CD4-positive, alpha-beta T cell treated with Interleukin-17A for 4 hours (primary cell): ENCODE measurements at regions not wholly inside any gene's neighbourhood (a gene's known extent, or its start where the extent isn't known, plus 50 kb on each side); places are given as distances from the start of the nearest gene placed in this dataset.
"Not testable (repeated sequence)": the region's sequence is repeated elsewhere in the genome, so short reads cannot be mapped to it uniquely, and the experiment has no call there.

ENCODE experiments used
- DNase-seq: peaks from one replicate; pipeline ENCODE4 v3.0.0-alpha.2; 2020; ENCODE audit warnings: mixed read lengths

DNA sequence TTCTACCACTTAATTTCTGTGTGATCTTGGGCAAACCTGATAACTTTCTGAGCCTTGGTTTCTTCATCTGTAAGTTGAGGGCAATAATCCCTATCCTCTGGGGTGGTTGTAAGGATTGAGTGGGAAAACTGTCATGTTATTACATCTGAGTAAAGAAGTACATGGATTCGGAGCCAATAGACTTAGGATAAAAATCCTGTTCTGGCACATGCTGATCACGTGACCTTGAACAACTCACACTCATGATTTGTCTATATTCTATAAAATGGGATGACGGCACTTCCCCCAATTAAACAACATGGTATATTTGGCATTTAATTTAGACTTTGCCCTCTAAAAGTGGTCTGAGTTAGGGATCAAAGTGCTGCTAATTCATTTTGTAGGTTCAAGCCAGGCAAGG is 315.5 kb downstream of the PLPP3 start:
- DNase-seq: no peak

DNA sequence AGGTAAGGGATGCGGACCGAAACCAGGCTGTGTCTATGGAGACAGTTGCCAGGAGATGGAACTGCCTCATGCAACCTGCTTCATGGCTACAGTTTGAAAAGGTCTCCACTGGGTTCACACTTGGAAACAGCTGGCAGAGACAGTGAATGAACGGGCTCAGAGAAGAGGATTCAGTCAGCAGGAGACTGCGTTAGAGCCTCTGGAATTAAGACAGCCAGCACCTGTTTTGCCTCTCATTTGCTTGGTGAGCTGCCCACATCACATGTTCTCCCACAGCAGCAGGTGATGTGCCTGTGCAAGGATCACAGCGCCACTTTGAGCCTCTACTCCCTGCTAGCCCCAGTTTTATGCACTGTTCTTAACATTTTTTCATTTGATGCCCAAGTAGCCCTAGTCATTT is 321.0 kb downstream of the PLPP3 start:
- DNase-seq: no peak

DNA sequence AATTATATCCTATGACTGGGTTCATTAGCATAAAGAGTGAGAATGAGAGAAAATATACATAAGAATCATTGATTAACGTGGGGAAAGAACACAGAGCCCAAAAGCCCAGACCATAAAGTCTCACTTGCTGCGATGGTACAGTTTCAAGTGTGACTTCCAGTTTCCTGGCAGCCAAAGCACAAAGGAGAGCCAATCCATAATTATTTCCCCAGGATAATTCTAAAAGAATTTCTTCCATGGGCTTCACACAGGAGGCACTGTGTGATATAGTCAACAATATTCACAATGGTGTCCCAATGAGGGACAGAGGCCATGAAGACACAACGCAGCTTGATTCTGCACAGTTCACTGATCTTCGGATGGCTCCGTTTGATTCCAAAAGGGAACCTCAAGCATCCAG is 321.6 kb downstream of the PLPP3 start:
- no peak for DNase-seq

DNA sequence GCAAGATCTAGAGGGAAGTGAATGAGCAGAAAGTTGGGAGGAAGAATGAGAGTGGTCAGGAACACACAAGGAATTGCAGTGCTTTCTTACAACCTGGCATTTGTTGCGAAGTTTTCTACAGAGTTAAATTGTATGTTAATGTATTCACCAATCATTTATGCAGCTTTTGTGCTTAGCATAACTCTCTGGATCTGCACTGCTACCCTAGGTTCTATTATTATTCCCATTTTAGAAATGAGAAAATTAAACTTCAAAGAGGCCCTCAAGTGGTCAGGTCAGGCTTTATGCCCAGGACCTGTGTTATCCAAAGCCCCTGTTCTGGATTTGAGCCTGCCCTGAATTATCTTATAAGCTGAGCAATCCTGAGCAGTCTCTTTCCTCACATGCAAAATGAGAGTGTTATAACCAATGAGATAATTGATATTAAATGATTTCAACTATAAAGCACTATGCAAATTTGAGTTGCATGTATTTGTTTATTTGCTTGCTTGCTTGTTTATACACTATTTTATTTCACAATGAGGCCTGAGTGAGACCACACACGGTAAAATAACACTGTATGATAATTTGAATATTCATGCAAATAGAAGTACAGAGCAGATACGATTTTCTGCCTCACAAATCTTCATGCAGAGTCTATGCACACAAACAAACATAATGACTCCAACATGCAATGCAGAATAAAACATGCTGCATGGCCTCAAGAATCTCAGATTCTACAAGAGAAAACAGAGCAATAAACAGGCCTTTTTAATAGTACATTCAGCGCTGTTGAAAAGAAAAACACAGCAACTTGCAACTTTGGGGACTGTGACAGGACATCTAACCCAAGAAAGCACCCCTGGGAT is 323.0 kb downstream of the PLPP3 start:
- no peak for DNase-seq

DNA sequence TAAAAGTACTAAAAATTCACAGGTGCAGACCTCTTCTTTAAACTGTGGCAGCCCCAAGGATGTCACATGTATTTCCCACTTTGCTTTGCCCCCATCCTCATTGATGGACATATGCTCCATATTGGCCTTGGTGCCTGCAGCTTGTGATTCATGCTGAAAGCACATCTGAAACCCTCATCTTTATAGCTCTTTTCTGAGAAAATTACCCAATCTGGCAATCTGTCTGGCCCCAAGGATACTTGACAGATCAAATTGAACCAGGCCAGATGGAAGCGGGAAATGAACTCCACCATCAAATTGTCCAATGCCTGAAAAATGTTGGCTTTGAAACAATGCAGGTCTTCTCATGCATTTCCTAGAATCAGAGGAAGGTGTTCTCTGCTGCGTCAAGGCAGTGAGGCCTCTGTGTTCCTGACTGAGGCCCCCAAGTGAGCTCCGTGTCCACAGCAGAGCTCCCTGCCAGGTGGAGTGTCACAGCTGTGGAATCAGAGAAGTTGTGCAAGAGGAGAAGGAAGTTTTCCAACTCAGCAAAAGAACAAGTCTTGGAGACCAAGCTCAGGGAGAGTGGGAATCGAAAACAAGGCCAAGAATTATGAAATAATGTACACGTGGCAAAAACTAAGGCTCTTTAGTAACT is 323.7 kb downstream of the PLPP3 start:
- no peak for DNase-seq

DNA sequence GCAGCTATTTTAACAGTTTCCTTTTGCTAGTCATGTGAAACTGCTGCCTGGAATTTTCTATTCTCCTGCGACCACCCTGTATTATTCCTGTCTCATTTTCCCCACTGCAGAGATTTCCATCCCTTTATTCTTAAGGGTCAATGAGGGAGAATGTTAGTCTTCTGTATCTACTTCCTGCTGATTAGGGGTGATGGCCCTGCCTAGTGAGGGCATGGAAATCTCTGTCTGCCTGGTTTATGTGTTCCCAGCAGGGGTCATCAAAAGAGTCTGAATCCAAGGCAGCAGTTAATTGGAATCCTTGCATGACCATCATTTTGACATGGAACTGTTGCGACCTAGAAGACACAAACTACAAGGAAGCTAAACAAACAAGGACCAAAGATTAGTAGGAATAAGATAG is 325.2 kb downstream of the PLPP3 start:
- no peak for DNase-seq

DNA sequence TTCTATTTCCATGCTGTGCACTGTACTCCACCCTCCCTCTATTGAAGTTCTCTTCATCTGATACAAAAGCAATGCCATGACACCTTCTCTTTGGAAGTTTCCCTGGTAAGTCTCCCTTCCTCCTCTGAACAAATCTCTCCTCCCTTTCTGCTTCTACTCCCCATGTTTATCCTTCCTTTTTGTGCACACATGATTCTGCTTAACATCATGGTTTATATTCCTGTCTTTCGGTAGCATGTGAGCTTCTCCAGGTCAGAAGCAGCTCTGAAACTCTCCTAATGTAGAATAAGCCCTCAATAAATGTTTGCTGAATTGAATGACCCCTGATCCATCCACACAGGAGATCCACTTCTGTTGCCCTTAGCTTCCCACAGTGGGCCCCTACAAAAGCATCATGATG is 328.6 kb downstream of the PLPP3 start:
- DNase-seq: no peak

DNA sequence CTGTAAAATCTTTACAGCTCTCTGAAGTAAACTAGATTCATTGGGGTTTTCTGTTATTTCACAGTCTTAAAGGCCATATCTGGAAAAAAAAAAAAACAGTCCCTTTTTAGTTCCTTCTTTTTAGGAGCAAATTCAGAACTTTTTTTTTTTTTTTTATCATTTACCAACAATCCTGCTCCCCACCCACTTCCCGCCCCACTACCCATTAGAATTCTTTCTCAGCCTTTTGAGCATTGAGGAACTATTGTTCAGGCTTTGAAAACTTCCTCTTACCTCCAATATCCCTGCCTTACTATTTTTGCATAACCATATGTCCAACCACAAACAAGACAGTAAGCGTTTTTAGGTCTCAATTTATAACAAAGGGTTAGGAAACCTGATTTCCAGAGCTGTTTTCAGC is 330.1 kb downstream of the PLPP3 start:
- no peak for DNase-seq

DNA sequence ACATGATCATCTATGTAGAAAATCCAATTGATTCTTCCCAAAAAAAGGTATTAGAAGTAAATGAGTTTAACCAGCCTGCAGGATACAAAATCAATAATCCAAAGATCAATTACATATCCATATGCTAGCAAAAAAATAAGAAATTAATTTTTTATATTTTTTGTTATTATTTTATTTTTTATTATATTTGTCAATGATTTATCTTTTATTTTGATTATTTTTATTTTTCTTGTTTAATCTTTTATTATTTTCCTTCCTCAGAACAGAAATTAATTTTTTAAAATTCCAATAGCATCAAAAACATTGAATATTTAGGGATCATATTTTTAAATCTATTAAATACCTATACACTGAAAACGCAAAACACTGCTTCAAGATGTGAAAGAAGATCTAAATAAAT is 331.2 kb downstream of the PLPP3 start:
- DNase-seq: no peak

DNA sequence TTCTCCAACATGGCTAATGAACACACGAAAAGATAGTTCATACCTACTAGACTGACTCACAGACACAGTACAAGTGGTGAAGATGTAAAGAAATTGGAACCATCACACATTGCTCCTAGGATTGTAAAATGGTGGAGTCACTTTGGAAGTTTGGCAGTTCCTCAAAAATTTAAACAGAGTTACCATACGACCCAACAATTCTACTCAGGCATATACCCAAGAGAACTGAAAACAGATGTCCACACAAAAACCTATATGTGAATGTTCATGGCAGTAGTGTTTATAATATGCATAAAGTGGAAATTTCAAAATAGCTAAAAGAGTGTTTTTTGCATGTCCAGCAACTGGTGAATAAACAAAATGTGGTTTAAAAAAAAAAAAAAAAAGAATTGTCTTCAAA is 332.6 kb downstream of the PLPP3 start:
- DNase-seq: not testable (repeated sequence)

DNA sequence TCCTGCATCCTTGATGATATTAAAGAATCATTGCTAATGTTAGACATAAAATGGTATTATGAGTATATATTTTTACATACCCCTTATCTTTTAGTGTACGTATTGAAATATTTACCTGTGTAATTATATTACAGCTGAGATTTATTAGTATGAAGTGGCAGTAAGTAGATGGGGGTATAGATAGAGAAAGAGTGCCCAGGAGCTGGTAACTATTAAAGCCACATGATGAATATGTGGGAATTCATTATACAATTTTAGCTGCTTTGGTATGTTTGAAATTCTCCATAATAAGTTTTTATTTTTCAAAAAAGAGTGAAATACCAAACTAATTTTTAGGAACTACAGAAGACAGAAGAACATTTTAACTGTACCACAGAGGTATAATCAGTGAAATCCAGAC is 339.0 kb downstream of the PLPP3 start:
- DNase-seq: no peak

DNA sequence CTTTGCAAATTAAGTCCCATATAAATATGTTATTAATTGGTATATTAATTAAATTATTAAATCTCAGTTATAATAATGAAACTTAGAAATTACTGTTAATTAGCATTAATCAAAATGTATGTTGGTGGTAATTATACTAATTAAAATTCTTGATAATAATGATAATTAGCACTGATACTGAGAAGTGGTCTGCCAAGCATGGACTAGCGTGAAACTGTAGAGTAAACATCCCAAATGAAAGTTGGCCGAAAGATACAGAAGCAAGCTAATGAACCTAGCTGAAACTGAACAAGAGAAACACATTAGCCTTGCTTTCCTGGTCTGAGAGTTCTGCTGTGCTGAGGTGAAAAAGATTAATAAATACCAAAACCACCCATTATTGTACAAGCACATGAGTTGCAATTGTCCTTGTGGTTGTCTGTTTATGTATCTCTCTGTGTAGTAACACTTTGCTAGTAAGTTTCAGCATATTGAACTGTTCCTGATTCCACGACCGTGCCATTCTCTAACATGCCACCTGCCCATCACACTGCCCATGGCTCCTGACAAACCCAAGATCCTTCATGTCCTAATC is 341.8 kb downstream of the PLPP3 start:
- DNase-seq: no peak

DNA sequence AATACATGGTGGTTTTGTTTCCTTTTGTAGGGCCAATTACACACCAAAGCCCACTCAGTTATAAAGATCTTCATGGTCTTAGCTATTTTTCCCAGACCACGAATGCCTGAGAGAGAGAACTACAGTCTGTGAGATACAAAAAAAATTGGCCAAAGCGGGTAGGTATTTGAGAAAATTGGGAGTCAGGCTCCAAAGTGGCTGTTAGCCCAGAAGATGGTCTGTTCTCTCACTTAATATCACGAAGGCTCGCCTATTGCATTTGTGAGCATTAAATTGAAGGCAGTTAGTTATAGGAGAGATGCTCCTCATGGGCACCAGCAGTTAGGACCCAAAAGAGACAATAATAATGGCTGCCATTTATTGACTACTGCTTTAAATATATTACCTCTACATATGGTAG is 342.7 kb downstream of the PLPP3 start:
- DNase-seq: no peak

DNA sequence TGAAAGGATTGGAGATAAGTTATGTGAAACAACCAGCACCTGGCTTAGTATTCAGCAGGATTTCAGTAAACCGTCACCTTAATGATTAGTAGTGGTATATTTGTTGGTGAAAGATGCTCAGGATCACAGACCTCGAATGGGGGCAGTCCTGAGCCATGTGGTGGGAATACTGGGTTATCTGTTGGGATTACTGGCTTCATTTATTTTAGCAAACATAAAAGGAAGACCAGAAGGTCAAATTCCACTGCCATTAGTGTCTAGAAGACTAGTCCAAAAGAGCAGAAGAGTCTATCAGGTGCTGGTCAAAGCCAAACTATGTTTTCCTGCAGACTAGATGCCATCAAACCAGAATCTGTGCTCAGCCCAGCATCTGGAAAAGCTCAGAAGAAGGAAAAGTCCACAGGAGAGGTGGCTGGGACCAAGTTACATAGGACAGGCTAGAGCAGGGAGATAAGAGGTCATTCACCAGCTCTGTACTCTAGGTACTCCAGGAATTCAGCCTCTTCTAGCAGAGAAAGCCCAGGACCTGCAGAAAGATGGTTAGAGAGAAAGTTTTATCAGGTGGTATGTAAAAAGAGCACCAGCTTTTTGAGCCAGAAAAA is 343.4 kb downstream of the PLPP3 start:
- no peak for DNase-seq

DNA sequence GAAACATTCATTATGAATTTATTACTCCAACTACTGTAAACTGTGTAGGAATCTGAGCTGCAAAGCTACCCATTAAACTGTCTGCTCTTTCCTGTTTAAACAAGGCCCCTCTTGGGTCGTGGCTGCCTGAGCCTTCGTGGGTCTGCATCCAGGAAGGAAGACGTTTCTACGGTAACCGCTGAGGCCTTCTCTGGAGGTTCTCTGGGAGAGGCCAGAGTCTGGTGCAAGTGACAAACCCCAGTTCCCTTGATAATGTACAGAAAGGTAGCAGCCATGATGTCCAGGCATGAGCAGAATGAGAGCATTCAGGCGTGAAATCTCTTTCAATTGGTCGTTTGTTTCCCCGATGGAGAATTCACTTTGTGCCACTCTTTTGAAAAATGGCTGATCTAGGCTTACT is 350.2 kb downstream of the PLPP3 start:
- no peak for DNase-seq

DNA sequence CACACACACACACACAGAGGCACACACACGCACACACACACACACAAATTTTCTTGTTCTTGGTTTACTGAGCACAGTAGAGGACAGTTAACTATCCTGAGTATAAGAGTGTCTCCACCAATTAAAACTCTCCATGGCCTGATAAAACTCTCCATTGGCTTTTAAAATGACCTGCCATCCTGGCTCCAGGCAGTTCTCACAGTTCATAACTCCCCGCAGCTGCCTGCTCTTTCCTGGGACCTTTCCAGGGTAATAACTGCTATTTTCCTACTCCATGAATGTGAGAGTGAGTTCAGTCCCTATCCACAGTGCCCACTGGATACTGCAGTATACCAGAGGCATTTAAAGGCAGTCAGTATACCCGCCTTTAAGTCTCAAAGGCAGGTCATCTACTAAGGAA is 351.5 kb downstream of the PLPP3 start:
- DNase-seq: no peak

DNA sequence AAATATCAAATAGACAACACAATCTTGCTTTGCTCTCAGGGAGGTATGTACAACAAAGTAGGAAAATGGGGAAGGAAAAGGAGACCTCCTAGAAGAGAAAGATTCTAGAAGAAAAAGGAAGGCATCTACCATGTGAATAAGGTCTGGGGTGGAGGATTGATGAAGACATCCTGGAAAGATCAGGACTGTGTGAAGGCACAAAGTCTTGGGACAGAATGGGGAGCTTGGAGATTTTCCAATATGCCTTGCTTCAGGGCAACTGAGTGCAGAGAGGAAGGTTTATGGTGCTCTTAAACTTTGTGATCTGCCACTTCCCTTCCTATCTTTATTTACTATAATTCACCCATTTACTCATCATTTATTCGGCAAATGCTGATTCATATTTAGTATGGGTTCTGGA is 352.0 kb downstream of the PLPP3 start:
- no peak for DNase-seq

DNA sequence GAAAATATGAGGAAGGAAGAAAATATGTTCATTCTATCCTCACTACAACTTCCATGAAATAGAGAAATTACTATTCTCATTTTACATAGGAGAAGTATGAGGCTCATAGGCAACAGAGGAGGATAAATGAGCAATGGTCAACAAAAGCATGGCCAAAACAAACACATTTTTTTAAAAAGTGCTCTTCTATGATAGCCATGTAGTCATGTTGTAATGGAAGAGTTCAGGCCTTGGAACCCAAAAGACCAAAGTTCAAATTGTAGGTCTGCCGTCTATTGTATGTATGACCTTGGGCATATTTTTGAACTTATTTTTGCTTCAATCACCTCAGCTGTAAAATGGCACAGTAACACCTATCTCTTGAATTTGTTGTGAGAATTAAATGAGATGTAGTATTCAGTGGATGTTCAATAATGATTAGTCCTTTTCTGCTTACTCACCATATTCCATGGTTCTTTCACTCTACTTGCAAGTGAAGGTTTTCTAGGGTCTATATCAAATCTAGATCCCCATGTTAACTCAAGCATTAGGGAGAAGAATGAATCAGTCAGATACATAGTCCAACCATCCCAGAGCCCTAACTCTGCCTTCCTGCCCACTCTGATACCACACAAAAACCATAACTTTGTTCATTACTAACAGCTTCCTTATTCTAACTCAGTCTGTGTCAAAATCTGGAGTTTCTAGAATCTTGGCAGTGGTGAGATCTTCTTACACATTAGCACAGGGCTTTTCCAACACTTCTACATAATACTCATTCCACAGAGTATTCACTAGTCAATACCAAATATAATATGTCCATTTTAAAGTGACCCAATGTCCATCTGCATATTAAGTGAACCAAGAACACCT is 353.2 kb downstream of the PLPP3 start:
- no peak for DNase-seq

DNA sequence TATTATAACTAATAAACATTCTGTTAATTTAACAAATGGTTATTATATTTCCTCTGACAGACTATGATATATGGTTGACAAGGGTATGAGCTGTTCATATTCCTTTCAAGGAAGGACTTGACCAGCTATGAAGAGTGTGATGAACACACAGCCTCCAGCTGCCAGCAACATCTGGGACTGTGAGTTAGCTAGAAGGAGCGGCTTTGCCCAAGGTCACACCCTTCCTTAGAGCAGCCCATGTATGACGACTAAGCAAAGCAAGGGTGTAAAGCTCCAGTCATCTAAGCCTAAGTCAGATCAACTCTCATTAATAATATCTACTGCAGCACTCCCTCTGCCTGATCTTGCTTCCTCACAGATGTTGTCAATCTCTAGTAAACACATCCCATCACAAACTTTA is 355.4 kb downstream of the PLPP3 start:
- DNase-seq: no peak

DNA sequence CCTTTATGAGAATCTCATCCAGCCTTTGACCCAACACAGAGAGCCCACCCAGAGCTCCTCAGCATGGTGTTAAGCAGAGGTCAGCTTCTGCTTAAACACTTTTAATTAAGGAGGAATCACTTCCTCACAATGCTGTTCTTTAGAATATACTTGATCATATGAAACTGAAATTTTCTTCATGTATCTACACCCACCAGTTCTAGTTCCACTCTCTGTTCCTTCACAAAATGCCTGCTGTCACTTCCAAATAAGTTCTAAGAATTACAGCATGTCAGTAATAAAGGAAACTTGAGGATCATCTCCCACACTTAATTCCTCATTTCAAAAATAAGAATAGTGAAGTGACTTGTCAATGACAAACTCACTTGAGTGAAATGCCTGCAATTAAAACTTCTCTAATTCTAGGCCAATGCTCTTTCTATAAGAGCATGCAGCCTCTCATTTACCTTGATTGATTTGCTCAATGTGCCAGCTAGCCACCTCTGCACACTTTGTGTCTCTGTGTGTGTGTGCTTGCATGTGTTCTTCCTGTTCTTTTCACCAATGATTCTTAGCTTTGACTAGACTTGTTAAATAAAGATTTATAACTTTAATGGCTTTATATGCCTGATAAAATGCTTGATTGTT is 356.3 kb downstream of the PLPP3 start:
- DNase-seq: no peak

DNA sequence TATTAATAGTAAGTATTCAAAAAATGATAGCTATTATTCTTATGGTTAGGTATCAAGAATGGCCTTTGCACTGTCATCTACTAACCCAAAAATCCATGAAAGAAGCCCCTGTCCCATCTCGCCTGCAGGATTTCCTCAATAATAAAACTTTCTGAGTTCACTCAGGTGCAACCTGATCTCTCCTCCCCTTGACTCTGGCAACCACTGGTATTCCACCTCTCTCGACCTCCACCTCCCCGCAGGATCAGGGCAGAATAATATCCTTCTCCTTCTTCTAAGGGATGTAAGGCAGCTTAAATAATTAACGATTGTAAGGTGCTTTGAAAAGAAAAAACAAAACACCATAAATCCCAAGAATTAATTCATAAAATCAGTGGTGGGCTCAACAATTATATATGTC is 359.3 kb downstream of the PLPP3 start:
- no peak for DNase-seq

DNA sequence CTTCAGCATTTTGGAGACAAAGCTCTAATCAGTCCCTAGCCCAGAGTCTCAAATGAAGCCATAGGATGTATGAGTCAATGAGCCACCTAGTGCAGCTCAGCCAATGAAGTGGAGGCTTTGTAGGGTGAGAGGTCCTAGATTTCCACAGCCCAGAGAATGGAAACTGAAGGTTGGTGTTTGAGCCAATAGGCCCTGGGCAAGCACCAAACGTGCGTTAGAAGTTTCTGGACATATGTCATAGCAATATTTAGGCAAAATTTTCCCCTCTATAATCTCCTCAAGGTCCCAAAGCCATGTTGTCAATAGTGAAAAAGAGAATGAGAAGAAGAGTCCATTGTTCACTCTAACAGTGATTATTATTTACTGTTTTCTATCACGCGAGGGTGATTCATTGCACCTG is 361.3 kb downstream of the PLPP3 start:
- no peak for DNase-seq

DNA sequence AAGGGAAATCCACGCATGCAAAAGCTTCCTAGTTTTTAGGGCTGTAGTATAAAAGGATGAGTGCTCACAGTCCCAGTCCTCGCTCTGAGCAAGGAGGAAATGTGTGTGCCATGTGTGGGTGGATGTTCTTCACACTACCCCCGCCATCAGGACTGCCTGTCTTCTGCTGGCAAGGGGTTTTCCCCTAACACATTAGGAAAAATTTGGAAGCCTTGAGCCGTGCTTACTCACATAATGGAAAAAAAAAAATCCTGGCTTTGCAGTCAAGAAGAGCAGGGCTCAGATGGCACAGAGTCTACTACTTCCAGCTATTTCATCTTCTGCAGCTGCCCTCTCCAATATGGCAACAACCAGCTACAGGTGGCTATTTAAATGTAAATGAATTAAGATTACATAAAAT is 363.1 kb downstream of the PLPP3 start:
- no peak for DNase-seq
